ENCODE measurements at regions not wholly inside any gene's neighbourhood (a gene's known extent, or its start where the extent isn't known, plus 50 kb on each side); places are given as distances from the start of the nearest gene placed in this dataset.

DNA sequence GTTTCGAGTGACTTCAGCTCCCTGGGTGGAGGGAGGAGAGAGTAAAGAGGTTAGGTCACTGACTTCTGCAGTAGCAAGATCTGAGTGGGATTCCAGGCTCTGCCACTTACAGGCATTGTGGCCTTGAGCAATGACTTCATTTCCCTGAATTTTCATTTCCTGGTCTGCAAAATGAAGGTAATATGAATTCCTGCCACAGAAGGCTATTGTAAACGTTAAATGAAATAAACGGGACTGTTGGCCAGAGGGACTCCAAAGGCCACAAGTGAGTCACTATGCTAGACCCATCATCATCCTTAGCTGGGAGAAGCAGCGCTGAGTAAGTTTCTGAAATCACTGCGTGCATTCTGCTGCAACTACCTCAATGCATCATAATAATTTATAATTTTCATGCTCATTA, 807.8 kb downstream of the AACS start:
- TF ChIP-seq POLR2A (IDR thresholded peaks at IDR 0.05) = no peak
- TF ChIP-seq, protein P1, sequence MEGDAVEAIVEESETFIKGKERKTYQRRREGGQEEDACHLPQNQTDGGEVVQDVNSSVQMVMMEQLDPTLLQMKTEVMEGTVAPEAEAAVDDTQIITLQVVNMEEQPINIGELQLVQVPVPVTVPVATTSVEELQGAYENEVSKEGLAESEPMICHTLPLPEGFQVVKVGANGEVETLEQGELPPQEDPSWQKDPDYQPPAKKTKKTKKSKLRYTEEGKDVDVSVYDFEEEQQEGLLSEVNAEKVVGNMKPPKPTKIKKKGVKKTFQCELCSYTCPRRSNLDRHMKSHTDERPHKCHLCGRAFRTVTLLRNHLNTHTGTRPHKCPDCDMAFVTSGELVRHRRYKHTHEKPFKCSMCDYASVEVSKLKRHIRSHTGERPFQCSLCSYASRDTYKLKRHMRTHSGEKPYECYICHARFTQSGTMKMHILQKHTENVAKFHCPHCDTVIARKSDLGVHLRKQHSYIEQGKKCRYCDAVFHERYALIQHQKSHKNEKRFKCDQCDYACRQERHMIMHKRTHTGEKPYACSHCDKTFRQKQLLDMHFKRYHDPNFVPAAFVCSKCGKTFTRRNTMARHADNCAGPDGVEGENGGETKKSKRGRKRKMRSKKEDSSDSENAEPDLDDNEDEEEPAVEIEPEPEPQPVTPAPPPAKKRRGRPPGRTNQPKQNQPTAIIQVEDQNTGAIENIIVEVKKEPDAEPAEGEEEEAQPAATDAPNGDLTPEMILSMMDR (IDR thresholded peaks at IDR 0.05) = no peak
- no peaks in the 10 kb centered on the region for H3K27me3 ChIP-seq
- H3K27ac ChIP-seq = no peak overlapping the region
- H3K9me3 ChIP-seq = no peaks in the 10 kb centered on the region
- intact Hi-C loops (cut with DNase I) = no loop called here
- no peaks in the 10 kb centered on the region for H3K36me3 ChIP-seq
- 57% methylated on average over 5 of the region's 5 CpGs for WGBS (ENCODE audit: insufficient coverage, low coverage, low lambda C conversion rate, missing lambda C conversion rate)
- ATAC-seq (no peak), DNase-seq (no peak)
- no peak overlapping the region for H3K4me3 ChIP-seq
- no peaks in the 10 kb centered on the region for H3K4me1 ChIP-seq

DNA sequence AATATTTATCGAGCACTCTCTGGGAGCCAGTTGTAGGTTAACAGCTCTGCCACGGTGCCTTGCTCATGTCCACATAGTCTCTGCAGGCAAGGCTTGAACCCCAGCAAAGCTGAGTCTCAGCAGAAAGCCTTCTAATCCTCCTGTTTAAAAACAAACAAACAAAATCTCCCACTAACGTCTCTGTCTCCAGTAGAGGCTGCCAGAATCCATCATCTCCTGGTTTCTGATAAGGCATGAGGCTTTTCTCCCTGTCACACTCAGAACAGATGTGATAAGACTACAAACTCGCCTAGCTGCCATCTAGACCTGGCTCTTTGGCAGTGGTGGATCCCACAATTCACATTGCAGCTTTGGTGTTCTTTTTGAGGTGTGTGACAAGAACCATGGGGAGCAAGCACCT, 813.2 kb downstream of the AACS start:
- DNase-seq = no peak
- Histone ChIP-seq H3K27ac (no peak overlapping the region), H3K4me3 (no peak overlapping the region), H3K9me3 (no peaks in the 10 kb centered on the region), H3K27me3 (no peaks in the 10 kb centered on the region), H3K4me1 (no peaks in the 10 kb centered on the region), H3K36me3 (no peaks in the 10 kb centered on the region)
- no peak for ATAC-seq
- TF ChIP-seq, protein P1 (IDR thresholded peaks at IDR 0.05) = no peak
- TF ChIP-seq POLR2A (IDR thresholded peaks at IDR 0.05) = no peak
- intact Hi-C loops (cut with DNase I) = no loop called here
- 22% methylated on average over 4 of the region's 4 CpGs for WGBS (ENCODE audit: insufficient coverage, low coverage, low lambda C conversion rate, missing lambda C conversion rate)

DNA sequence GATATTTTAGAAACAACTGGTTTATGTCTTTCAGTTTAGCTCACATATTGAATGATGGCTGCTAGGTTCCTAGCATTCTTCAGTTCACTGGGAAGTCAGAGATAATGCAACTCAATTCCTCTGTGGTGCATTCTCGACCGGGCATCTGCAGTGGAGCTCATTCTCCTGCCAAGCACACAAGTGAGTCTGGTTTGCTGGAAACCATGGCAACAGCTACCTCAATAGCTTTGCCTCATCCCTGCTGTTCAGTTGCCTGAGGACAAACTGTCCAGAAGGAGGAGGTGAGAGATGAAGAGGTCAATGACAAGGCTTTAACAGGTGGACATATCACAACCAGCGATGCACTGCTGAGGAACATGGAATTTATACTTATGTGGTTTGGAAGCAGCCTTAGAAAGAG, 816.9 kb downstream of the AACS start:
- no peak overlapping the region for H3K4me3 ChIP-seq
- DNase-seq (no peak), ATAC-seq (no peak)
- WGBS (ENCODE audit: insufficient coverage, low coverage, low lambda C conversion rate, missing lambda C conversion rate) = 23% methylated on average over 3 of the region's 3 CpGs
- TF ChIP-seq, protein P1 (IDR thresholded peaks at IDR 0.05) = no peak
- TF ChIP-seq POLR2A (IDR thresholded peaks at IDR 0.05) = no peak
- H3K9me3 ChIP-seq = no peaks in the 10 kb centered on the region
- H3K36me3 ChIP-seq = no peaks in the 10 kb centered on the region
- no peak overlapping the region for H3K27ac ChIP-seq
- intact Hi-C loops (cut with DNase I) = no loop called here
- H3K4me1 ChIP-seq = no peaks in the 10 kb centered on the region
- H3K27me3 ChIP-seq = no peaks in the 10 kb centered on the region

DNA sequence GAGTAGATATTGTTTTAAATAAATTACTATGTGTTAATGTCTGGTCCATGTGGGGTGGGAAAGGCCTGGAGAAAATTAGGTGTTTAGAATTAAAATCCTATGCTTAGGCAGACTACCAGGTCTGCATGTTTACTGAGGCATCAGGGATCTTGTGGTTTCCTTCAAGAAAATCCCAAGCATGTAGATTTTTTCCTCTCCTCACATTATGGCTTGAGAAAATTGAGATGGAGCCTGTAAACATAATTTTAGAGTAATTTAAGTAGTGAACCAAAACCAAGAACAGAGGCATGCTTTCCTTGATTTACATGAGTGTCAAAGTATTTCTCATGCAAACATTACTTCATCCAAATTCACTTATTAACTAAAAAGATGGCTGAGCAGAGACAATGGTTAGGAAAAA, 823.7 kb downstream of the AACS start:
- ATAC-seq (no peak), DNase-seq (no peak)
- no peaks in the 10 kb centered on the region for H3K36me3 ChIP-seq
- H3K27me3 ChIP-seq = no peaks in the 10 kb centered on the region
- no peak overlapping the region for H3K27ac ChIP-seq
- intact Hi-C loops (cut with DNase I) = no loop called here
- no peak for TF ChIP-seq POLR2A (IDR thresholded peaks at IDR 0.05)
- TF ChIP-seq, protein P1 (IDR thresholded peaks at IDR 0.05) = no peak
- H3K4me1 ChIP-seq = no peaks in the 10 kb centered on the region
- H3K9me3 ChIP-seq = no peaks in the 10 kb centered on the region
- no peak overlapping the region for H3K4me3 ChIP-seq

DNA sequence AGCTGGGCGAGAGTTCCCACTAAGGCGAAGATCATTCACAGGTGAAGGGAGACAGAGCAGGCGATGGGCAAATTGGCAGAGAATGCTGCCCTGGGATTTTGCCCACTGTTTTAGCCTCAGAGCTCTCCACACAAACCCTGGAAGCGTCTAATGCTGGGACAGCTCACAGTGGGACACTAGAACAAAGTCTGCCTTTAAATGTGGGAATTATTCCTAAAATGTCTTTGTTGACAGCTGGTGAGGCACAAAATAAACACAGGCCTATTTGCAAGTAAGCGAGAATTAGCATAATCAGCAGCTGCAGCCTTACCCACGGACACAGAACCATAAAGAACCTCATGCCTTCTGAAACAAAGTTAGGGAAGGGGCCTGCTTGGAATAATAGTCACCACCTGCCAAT, 824.5 kb downstream of the AACS start:
- Histone ChIP-seq H3K36me3 (no peaks in the 10 kb centered on the region), H3K27ac (no peak overlapping the region), H3K27me3 (no peaks in the 10 kb centered on the region), H3K9me3 (no peaks in the 10 kb centered on the region), H3K4me3 (no peak overlapping the region), H3K4me1 (no peaks in the 10 kb centered on the region)
- DNase-seq (no peak), ATAC-seq (no peak)
- WGBS (ENCODE audit: insufficient coverage, low coverage, low lambda C conversion rate, missing lambda C conversion rate) = 61% methylated on average over 6 of the region's 6 CpGs
- intact Hi-C loops (cut with DNase I) = no loop called here
- TF ChIP-seq, protein P1 (IDR thresholded peaks at IDR 0.05) = no peak
- TF ChIP-seq POLR2A (IDR thresholded peaks at IDR 0.05) = no peak
